DOHH2 (cell line): ENCODE measurements at regions not wholly inside any gene's neighbourhood (a gene's known extent, or its start where the extent isn't known, plus 50 kb on each side); places are given as distances from the start of the nearest gene placed in this dataset.

Source experiments
- H3F3A ChIP-seq: fragments of 200-600 bp; sonication (generic), shearing (Covaris generic); 2 replicates; pipeline ENCODE4 v1.6.0; 2016; ENCODE audit warnings: antibody characterized with exemption, mild to moderate bottlenecking; ENCODE audit not compliant: control insufficient read depth, insufficient read depth
- H3K27ac ChIP-seq: fragments of 200-600 bp; sonication (generic); 2 replicates; pipeline ENCODE4 v1.5.1; 2014; ENCODE audit warnings: low read depth, mild to moderate bottlenecking, low read length, moderate library complexity
- H3K27me3 ChIP-seq: fragments of 200-600 bp; sonication (generic); 2 replicates; pipeline ENCODE4 v1.6.1; 2014; ENCODE audit warnings: mild to moderate bottlenecking, low read length, mixed read lengths; ENCODE audit not compliant: control insufficient read depth
- H3K36me3 ChIP-seq: fragments of 200-600 bp; sonication (generic); 2 replicates; pipeline ENCODE4 v1.6.1; 2014; ENCODE audit warnings: mild to moderate bottlenecking, low read length, moderate library complexity, mixed read lengths; ENCODE audit not compliant: control insufficient read depth
- H3K4me1 ChIP-seq: fragments of 200-600 bp; sonication (generic); 2 replicates; pipeline ENCODE4 v1.6.1; 2014; ENCODE audit warnings: mild to moderate bottlenecking, low read length, mixed read lengths; ENCODE audit not compliant: control insufficient read depth
- H3K4me2 ChIP-seq: fragments of 200-600 bp; sonication (generic); 2 replicates; pipeline ENCODE4 v1.6.0; 2014; ENCODE audit warnings: mild to moderate bottlenecking, low read length, moderate library complexity
- H3K4me3 ChIP-seq: fragments of 200-600 bp; sonication (generic); 2 replicates; pipeline ENCODE4 v1.5.1; 2014; ENCODE audit warnings: mild to moderate bottlenecking, low read length, mixed read lengths
- H3K79me2 ChIP-seq: fragments of 200-600 bp; sonication (generic); 2 replicates; pipeline ENCODE4 v1.6.1; 2014; ENCODE audit warnings: mild to moderate bottlenecking, low read length, mixed read lengths; ENCODE audit not compliant: control insufficient read depth
- H3K9me2 ChIP-seq: fragments of 200-600 bp; sonication (generic); replicated peaks from 2 replicates; pipeline ENCODE4 v1.6.1; 2014; ENCODE audit warnings: mild to moderate bottlenecking, low read length, mixed read lengths; ENCODE audit not compliant: control insufficient read depth
- H3K9me3 ChIP-seq: fragments of 200-600 bp; sonication (generic); 2 replicates; pipeline ENCODE4 v1.6.1; 2014; ENCODE audit warnings: antibody characterized with exemption, low read length, mixed read lengths; ENCODE audit not compliant: control insufficient read depth, insufficient read depth
- H4K20me1 ChIP-seq: fragments of 200-600 bp; sonication (generic); 2 replicates; pipeline ENCODE4 v1.6.0; 2014; ENCODE audit warnings: low read depth, mild to moderate bottlenecking, antibody characterized with exemption, low read length, moderate library complexity; ENCODE audit not compliant: control insufficient read depth, insufficient read depth
- EZH2phosphoT487 ChIP-seq: fragments of 200-600 bp; sonication (generic); IDR thresholded peaks from 2 replicates; pipeline ENCODE4 v1.6.1; 2017; ENCODE audit warnings: borderline replicate concordance, mild to moderate bottlenecking, antibody characterized with exemption, low read length, moderate library complexity, mixed read lengths
- TF ChIP-seq, protein P1 (sequence below): fragments of 200-600 bp; sonication (generic); IDR thresholded peaks from one replicate; pipeline ENCODE4 v1.5.1; 2014; ENCODE audit warnings: antibody characterized with exemption, mild to moderate bottlenecking, low read depth, low read length; ENCODE audit not compliant: poor library complexity, severe bottlenecking

DNA sequence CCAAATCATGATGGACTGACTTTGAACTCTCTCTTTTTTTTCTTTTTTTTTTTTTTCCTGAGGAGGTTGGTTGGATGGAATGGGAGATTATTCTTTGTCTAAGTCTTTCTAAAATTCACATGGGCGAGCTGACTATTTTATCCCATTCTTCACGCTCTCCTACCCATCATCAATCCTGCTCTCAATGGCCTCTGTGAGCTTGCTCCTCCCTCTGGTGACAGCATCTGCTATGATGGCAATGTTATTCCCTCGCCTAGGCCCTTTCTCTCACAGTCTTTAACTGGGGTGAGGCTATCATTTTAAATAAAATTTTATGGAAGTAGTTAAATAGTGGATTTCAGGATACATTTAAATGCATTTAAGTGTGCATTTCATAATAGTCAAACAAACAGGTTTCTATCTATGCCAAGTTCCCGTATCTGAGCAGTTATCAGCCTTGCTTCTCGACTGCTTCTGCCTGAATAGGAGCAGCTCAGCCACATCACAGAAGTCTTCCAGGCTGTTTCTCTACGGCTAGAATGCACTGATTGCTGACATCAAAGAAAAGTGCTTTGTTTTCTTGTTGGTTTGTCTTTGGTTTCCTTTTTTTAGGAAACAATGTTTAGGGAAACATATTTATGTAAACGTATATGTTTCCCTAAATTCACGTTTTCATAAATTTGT lies 2233.8 kb downstream of the MAT2B start:
- Histone ChIP-seq H3K9me2 (no peaks in the 10 kb centered on the region), H3K27ac (no peak overlapping the region), H3K4me1 (no peaks in the 10 kb centered on the region), H3K4me3 (no peak overlapping the region), H3K9me3 (no peaks in the 10 kb centered on the region), H4K20me1 (no peaks in the 10 kb centered on the region), H3K27me3 (no peaks in the 10 kb centered on the region), H3K4me2 (no peak overlapping the region), H3K79me2 (no peaks in the 10 kb centered on the region), H3K36me3 (no peaks in the 10 kb centered on the region), H3F3A (no peaks in the 10 kb centered on the region)
- TF ChIP-seq EZH2phosphoT487: no peak
- TF ChIP-seq, protein P1, sequence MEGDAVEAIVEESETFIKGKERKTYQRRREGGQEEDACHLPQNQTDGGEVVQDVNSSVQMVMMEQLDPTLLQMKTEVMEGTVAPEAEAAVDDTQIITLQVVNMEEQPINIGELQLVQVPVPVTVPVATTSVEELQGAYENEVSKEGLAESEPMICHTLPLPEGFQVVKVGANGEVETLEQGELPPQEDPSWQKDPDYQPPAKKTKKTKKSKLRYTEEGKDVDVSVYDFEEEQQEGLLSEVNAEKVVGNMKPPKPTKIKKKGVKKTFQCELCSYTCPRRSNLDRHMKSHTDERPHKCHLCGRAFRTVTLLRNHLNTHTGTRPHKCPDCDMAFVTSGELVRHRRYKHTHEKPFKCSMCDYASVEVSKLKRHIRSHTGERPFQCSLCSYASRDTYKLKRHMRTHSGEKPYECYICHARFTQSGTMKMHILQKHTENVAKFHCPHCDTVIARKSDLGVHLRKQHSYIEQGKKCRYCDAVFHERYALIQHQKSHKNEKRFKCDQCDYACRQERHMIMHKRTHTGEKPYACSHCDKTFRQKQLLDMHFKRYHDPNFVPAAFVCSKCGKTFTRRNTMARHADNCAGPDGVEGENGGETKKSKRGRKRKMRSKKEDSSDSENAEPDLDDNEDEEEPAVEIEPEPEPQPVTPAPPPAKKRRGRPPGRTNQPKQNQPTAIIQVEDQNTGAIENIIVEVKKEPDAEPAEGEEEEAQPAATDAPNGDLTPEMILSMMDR: no peak

DNA sequence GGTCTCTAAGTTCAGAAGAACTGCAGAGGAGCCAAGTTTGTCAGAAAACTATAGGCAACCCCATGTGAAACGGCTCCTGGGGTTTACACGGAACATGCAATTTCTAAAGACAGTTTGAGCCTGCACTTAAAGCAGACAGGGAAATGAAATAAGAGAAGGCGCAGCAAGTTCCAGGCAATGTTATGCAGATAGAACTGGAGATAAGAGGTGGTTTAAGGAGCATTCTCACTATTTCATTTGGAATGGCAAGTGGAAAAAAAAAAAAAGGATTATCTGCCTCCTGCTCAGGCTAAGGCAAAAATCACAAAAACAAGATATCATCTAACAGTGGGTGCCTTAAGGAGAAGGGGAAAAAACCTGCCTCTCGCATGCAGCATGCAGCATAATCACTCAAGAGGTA lies 2252.4 kb downstream of the MAT2B start:
- Histone ChIP-seq H3K4me1 (no peaks in the 10 kb centered on the region), H3K27ac (no peak overlapping the region), H3K36me3 (no peaks in the 10 kb centered on the region), H3K4me3 (no peak overlapping the region), H3K9me3 (no peaks in the 10 kb centered on the region), H3K9me2 (no peaks in the 10 kb centered on the region; the same call in 1 of the 2 replicates), H3K27me3 (no peaks in the 10 kb centered on the region), H3K4me2 (no peak overlapping the region), H3F3A (no peaks in the 10 kb centered on the region), H3K79me2 (no peaks in the 10 kb centered on the region), H4K20me1 (no peaks in the 10 kb centered on the region)
- TF ChIP-seq EZH2phosphoT487: no peak
- TF ChIP-seq, protein P1: no peak

DNA sequence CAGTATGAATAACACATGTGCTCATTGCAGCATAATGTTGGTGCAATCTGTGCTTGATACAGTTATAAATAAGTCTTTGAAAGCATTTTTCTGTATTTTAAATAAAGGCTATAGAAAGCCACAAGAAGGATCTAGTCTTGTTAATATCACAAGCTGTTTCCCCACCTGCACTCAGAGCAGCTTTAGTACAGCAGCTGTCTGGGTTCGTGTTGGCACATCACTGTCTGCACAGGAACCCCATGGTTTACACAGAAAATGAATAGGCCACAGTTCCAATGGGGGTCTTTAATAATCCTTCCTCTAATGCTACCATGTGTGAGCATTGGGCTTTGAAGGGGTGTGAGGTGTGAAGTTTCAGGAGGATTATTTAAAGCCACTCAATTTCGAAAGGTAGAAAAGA lies 2269.7 kb downstream of the MAT2B start:
- no peaks in the 10 kb centered on the region for H3K4me1 ChIP-seq
- no peak overlapping the region for H3K27ac ChIP-seq
- H3K27me3 ChIP-seq: no peaks in the 10 kb centered on the region
- H3K9me3 ChIP-seq: no peaks in the 10 kb centered on the region; the same call in 1 of the 2 replicates
- TF ChIP-seq EZH2phosphoT487: no peak
- TF ChIP-seq, protein P1: no peak
- H3K79me2 ChIP-seq: no peaks in the 10 kb centered on the region
- H3K9me2 ChIP-seq: no peaks in the 10 kb centered on the region
- no peak overlapping the region for H3K4me2 ChIP-seq
- no peak overlapping the region for H3K4me3 ChIP-seq
- H3F3A ChIP-seq: no peaks in the 10 kb centered on the region
- H3K36me3 ChIP-seq: no peaks in the 10 kb centered on the region
- H4K20me1 ChIP-seq: no peaks in the 10 kb centered on the region
